A673 (cell line): ENCODE measurements at regions not wholly inside any gene's neighbourhood (a gene's known extent, or its start where the extent isn't known, plus 50 kb on each side); places are given as distances from the start of the nearest gene placed in this dataset.

Source experiments
- EZH2 ChIP-seq: fragments of 200-600 bp; sonication (generic); IDR thresholded peaks from 2 replicates; pipeline ENCODE4 v1.6.1; 2017; ENCODE audit warnings: borderline replicate concordance, low read depth, mild to moderate bottlenecking, mixed read lengths, antibody characterized with exemption, low read length; ENCODE audit not compliant: poor library complexity, severe bottlenecking
- TF ChIP-seq, protein P1 (sequence below): fragments of 300-800, 200-600 bp; sonication (generic); conservative IDR thresholded peaks from 2 replicates; pipeline ENCODE4 v1.5.1; 2017; ENCODE audit warnings: low read depth, mild to moderate bottlenecking, antibody characterized with exemption, low read length, moderate library complexity, mixed read lengths

DNA sequence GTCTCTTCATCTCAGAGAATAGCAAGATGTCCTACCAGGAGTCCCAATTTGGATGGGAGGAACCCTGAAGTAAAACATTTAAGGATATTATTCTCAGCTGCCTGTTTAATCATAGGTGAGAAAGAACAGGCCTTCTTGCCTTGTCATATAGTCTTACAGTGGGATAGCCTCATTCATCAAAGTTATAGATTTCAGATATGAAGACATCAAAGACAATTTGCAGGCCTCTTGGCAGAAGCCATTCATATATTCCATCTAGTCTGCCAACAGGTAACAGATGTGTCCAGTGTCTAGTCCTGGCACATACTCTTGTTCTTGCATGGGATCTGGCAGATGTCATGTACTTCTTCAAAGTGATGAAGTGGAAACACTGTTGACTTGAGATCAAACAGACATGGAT lies 601.3 kb upstream of the GHITM start:
- TF ChIP-seq, protein P1, sequence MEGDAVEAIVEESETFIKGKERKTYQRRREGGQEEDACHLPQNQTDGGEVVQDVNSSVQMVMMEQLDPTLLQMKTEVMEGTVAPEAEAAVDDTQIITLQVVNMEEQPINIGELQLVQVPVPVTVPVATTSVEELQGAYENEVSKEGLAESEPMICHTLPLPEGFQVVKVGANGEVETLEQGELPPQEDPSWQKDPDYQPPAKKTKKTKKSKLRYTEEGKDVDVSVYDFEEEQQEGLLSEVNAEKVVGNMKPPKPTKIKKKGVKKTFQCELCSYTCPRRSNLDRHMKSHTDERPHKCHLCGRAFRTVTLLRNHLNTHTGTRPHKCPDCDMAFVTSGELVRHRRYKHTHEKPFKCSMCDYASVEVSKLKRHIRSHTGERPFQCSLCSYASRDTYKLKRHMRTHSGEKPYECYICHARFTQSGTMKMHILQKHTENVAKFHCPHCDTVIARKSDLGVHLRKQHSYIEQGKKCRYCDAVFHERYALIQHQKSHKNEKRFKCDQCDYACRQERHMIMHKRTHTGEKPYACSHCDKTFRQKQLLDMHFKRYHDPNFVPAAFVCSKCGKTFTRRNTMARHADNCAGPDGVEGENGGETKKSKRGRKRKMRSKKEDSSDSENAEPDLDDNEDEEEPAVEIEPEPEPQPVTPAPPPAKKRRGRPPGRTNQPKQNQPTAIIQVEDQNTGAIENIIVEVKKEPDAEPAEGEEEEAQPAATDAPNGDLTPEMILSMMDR = no peak
- no peak for TF ChIP-seq EZH2
